ENCODE measurements at regions not wholly inside any gene's neighbourhood (a gene's known extent, or its start where the extent isn't known, plus 50 kb on each side); places are given as distances from the start of the nearest gene placed in this dataset.
"Not testable (repeated sequence)": the region's sequence is repeated elsewhere in the genome, so short reads cannot be mapped to it uniquely, and the experiment has no call there.

DNA sequence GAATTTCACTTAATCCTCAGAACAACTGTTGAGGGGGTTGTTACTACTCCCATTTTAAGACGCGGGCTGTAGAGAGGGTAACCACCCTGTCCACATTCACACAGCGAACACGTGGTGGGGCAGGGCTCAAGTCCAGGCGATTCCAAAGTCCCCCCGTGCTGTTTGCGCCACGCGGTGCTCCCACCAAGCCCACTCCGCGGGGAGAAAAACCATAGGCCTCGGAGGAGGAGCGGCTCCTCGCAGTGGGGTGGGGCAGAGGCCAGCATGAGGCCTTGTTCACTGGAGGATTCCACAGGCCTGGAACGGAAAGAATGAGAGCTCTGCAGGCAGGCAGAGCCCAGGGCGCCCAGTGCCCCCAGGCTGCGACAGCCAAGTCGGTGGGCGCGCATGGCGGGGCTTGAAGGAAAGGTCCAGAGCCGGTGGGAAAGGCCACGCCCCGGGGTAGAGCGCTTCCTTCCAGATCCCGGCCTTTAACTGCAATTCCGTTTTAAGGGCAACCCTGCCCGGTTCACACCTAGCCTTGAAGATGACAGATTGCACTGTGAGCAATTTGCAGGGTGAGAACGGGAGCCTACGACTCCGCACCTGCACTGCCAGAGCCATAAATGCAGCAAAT, 161.8 kb upstream of the TBL1XR1 start:
- DNase-seq, result no peak

DNA sequence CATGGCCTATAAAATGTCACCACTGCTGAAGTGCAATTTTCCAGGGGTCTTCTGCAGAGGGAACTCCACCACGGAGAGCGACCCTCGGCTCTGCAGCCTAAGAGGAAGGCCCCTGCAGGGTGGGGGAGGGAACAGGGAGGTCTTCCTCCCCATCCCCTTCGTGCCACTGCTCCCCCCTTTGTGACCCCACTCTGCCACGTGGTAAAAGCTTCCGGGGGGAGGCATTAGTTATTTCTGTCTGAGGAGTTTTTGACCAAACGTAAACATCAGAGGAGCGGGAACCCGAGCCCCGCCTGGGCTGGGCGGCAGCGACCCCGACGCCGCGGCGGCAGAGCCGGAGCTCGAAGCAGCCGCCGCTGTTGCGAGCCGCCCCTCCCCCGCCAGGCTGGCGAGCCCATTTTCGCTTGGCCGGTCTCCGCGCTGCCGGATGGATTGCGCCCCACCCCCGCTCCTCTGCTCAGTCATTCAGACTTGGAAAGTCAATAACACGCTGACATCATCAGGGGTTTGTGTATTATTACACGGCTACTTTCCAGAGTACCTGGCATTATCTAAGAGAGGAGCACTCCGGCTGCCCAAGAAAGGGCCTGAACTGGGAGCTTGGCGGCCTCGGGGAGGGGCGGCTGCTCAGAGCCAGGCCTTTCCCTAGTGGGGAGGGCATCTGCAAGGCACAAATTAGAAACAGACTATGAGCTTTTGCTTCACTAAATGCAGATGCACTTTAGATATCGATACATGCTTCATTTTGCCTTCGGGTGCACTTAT, 162.5 kb upstream of the TBL1XR1 start:
- peak; percentile 91 for DNase-seq

- DNase-seq, result no peak
Observed at GRCh38 chr3:177361081-177361938, 164.0 kb upstream of the TBL1XR1 start.

GRCh38 chr3:177362626-177363025, 165.3 kb upstream of the TBL1XR1 start:
- DNase-seq, result no peak

DNA sequence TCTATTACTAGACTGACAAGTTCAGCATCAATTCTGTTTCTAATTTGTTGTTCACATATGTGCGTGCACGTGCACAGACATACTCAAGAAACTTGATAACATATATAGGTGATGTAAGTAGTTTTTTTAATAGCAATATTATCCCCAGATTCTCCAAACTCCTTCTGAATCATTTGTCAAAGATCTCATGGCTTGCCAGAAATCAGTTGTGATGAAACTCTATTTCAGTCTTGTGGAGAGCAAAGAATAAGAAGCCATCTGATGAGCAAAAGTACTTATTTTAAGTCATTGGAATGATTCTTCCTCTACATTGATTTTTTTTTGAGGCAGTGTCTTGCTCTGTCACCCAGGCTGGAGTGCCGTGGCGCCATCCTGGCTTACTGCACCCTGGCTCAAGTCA, 167.0 kb upstream of the TBL1XR1 start:
- DNase-seq, result no peak

GRCh38 chr3:177365294-177365693, 168.0 kb upstream of the TBL1XR1 start:
- DNase-seq, result not testable (repeated sequence)

DNA sequence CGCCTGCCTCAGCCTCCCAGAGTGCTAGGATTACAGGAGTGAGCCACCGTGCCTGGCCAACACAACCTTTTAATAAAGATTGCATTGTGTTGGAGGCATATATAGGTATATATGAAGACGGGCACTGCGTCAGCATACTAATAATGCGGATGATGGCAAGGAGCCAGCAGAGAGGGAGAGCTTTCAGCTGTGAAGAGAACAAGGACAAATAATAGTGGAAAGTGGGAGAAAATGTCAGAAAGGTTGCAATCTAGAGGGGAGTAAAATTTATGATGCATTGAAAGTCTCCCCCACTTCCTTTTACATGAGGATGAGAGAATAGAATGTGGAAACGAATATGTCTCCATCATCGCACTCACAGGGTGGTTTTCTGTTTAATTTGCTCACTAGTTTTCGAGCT, 170.5 kb upstream of the TBL1XR1 start:
- DNase-seq, result no peak

- DNase-seq, result no peak
Observed at GRCh38 chr3:177370246-177370822, 173.1 kb upstream of the TBL1XR1 start.

GRCh38 chr3:177371146-177371545, 173.9 kb upstream of the TBL1XR1 start:
- DNase-seq, result no peak

GRCh38 chr3:177371888-177372287, 174.6 kb upstream of the TBL1XR1 start:
- no peak for DNase-seq

DNA sequence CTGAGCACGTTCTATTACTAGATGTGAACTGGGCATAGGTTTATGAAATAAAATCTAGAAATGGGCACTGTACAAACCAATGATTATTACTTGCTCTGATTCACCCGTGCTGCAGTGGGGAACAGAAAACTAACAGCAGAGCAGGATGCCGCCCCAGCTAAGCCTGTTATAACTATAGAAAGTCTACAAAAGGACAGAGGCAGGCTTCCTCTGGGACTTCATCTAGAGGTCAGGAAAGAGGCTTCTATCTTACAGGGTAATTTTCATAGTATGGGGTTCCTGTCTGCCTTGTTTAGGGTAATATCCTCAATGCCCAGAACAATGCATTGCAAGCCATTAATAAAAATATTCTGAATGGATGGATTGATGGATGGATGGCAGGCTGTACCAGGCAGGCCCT, 177.0 kb upstream of the TBL1XR1 start:
- no peak for DNase-seq

DNA sequence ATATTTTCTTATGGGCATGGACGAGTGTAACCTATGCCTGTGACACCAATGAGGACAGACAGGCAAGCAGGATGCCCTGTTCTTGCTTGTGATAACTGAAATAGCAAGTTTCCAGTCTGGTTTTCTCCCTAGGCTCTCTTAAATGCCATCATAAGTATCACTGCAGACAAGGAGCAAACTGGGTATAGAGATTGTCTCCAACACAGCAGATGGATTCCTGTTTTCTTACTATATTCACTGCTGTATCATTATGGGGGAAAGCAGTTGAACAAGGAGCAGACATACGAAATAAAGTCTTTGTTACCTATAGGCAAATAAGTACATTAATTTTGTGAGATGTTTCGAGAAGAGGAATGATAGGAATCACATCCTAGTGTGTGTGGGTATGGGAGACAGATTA, 178.0 kb upstream of the TBL1XR1 start:
- no peak for DNase-seq

DNA sequence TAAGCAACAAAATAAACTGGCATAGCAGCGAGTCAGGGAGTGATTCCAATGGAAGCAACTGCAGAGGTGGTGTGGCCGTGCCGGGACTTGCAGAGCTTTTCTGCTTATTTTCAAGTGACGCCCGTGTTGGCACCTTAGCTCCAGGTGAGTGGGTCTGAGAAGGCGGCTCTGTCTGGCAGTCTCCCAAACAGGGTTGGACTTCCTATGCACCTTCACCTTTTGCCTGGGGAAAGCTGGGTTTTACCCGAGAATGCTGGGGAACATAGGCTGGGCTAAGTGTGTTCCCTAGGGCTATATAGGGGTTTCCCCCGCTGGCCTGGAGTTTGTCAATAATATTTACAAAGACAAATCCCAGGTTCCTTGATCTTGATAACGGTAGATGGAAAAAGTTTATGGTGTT, 179.9 kb upstream of the TBL1XR1 start:
- no peak for DNase-seq

DNA sequence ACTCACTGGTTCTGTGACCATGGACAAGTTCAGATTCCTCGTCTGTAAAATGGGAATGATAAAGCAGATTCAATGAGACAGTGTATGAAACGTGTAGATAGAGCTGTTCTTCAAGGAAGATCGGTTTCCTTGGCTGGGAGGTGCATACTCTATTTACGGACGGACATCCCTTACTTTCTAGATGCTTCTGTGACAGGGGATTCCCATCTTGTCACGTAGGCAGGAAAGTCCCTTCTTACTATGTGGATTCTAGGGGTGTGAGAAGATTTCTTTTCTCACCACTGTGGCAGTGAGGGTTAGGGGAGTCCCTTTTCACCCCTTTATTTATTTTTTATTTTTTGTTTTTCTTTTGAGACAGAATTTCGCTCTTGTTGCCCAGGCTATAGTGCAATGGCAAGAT, 180.9 kb upstream of the TBL1XR1 start:
- no peak for DNase-seq

DNA sequence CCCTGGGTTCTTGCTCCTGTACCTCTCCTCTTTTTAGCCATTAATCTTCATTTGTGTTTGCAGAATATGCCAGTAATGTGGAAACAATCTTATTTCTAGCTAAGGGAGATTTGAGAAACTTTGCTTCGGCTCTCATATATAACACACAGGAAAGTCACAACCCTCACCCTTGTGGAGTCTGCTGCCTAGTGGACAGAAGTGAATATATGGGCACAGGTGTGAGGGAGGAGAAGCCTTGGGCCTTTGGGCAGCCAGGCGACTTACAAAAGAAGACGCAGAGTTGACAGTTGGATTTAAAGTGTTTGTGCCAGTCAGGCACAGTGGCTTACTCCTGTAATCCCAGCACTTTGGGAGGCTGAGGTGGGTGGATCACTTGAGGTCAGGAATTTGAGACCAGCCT, 181.8 kb upstream of the TBL1XR1 start:
- no peak for DNase-seq

GRCh38 chr3:177381070-177381469, 183.8 kb upstream of the TBL1XR1 start:
- no peak for DNase-seq

- DNase-seq, result no peak
Observed at GRCh38 chr3:177382944-177383343, 185.7 kb upstream of the TBL1XR1 start.

- DNase-seq, result no peak
Observed at GRCh38 chr3:177385186-177385585, 187.9 kb upstream of the TBL1XR1 start.

DNA sequence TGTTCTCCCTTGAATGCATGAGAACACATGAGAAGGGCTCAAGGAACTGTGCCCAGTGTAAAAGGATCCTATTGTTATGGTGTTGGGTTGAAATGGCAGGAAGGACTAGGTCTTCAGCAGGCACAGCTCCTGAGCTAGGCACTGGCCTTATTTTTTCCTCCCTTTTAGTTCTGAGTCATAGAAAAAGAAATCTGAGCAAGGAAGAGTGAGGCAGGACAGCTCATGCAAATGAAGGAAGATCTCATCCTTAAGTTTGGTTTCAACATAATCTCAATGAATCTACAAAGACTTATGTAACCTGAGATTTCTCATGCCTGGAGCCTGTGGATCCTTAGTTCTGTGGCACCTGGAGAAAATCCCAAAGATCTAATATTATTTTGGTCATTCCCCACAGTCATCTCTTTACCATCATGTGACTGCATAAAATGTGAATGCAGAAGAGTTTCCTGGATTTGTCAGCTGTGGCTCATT, 188.6 kb upstream of the TBL1XR1 start:
- DNase-seq, result no peak

- no peak for DNase-seq
Observed at GRCh38 chr3:177388209-177388608, 190.9 kb upstream of the TBL1XR1 start.

- not testable (repeated sequence) for DNase-seq
Observed at GRCh38 chr3:177394231-177395024, 197.1 kb upstream of the TBL1XR1 start.

DNA sequence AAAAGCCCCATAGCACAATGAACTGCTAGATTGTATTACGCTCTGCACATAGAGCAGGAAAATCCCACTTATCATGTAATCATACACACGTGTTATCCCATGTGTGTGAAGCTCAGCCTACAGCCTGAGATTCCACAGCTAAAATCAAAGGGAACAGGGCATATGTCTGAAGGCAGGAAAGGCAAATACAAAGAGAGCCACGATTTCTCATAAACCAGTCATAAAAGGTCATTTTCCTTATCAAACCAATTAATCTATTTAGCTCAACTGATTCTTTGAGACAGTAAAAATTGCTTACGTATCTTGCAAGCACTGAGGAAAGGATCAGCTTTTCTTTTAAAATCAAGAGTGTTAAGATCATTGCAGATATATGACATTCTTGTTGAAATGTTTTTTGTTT, 199.5 kb upstream of the TBL1XR1 start:
- no peak for DNase-seq
